ENCODE measurements at regions not wholly inside any gene's neighbourhood (a gene's known extent, or its start where the extent isn't known, plus 50 kb on each side); places are given as distances from the start of the nearest gene placed in this dataset.

DNA sequence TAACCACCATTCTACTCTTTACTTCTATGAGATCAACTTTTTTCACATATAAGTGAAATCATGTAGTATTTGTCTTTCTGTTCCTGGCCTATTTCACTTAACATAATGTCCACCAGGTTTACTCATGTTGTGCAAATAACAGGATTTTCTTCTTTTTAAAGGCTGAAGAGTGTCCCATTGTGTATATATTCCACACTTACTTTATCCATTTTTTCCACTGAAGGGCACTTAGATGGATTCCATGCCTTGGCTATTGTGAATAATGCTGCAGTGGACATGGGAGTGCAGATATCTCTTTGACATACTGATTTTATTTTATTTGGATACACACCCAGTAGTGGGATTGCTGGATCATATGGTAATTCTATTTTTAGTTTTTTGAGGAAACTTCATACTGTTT, 181.1 kb upstream of the HMGA2 start:
- intact Hi-C loops (cut with DNase I): no loop called here
- Histone ChIP-seq H3K36me3 (ENCODE audit: control insufficient read depth in 2 of 3, insufficient read depth in 3 of 3, low read length in 3 of 3) (no peaks in the 10 kb centered on the region), H3K4me1 (ENCODE audit: control insufficient read depth in 2 of 3, insufficient read depth in 2 of 3, low read depth in 1 of 3, low read length in 3 of 3) (no peaks in the 10 kb centered on the region), H3K27me3 (ENCODE audit: control insufficient read depth, insufficient read depth, low read length) (no peaks in the 10 kb centered on the region), H3K9ac (ENCODE audit: low read length in 3 of 3) (no peak overlapping the region), H3K9me3 (ENCODE audit: control insufficient read depth in 2 of 3, insufficient read depth in 1 of 3, low read length in 3 of 3) (no peaks in the 10 kb centered on the region), H3K4me3 (ENCODE audit: low read length in 3 of 3) (no peak overlapping the region), H3K27ac (ENCODE audit: low read depth in 2 of 2, low read length in 2 of 2) (no peak overlapping the region)
- TF ChIP-seq, protein P1, sequence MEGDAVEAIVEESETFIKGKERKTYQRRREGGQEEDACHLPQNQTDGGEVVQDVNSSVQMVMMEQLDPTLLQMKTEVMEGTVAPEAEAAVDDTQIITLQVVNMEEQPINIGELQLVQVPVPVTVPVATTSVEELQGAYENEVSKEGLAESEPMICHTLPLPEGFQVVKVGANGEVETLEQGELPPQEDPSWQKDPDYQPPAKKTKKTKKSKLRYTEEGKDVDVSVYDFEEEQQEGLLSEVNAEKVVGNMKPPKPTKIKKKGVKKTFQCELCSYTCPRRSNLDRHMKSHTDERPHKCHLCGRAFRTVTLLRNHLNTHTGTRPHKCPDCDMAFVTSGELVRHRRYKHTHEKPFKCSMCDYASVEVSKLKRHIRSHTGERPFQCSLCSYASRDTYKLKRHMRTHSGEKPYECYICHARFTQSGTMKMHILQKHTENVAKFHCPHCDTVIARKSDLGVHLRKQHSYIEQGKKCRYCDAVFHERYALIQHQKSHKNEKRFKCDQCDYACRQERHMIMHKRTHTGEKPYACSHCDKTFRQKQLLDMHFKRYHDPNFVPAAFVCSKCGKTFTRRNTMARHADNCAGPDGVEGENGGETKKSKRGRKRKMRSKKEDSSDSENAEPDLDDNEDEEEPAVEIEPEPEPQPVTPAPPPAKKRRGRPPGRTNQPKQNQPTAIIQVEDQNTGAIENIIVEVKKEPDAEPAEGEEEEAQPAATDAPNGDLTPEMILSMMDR (IDR thresholded peaks at IDR 0.05; ENCODE audit: borderline replicate concordance, extremely low read depth, insufficient read depth): no peak
- FAIRE-seq: no peak
- DNase-seq: no peak

DNA sequence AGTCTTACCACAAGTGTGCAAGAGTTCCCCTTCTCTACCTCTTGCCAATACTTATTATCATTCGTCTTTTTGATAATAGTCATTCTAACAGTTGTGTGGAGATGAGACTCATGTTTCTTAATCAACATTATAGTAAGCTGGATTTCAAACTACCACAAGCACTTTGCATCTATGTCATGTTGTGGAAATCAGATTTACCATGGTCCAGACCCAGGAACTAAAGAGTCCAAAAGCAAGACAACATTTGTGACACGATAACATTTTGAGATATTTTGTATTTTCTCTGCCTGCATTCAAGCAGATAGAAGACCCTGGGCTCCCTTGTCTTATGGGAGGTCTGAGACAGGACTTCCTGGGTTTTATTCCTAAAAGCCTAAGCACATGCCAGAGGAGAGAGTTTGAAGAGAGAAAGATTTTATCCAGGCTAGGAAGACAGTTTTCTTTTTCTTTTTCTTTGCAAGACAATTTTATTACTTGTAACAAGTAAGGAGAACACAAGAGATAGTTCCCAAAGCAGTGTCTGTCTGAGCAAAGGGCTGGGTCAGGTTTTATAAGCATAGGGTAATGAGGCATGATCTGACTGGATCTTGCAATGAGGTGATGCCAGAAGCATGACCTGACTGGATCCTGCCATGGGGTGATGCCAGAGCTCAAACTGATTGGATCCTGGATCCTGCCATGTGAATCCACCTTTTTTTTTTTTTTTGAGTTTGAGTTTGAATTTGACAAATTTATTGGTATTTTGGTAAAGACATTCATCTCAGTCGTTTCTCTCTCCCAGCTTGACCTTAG, 180.5 kb upstream of the HMGA2 start:
- FAIRE-seq: no peak
- Histone ChIP-seq H3K36me3 (ENCODE audit: control insufficient read depth in 2 of 3, insufficient read depth in 3 of 3, low read length in 3 of 3) (no peaks in the 10 kb centered on the region), H3K27ac (ENCODE audit: low read depth in 2 of 2, low read length in 2 of 2) (no peak overlapping the region), H3K9me3 (ENCODE audit: control insufficient read depth in 2 of 3, insufficient read depth in 1 of 3, low read length in 3 of 3) (no peaks in the 10 kb centered on the region), H3K4me3 (ENCODE audit: low read length in 3 of 3) (no peak overlapping the region), H3K9ac (ENCODE audit: low read length in 3 of 3) (no peak overlapping the region), H3K4me1 (ENCODE audit: control insufficient read depth in 2 of 3, insufficient read depth in 2 of 3, low read depth in 1 of 3, low read length in 3 of 3) (no peaks in the 10 kb centered on the region), H3K27me3 (ENCODE audit: control insufficient read depth, insufficient read depth, low read length) (no peaks in the 10 kb centered on the region)
- intact Hi-C loops (cut with DNase I): no loop called here
- no peak for DNase-seq
- TF ChIP-seq, protein P1 (IDR thresholded peaks at IDR 0.05; ENCODE audit: borderline replicate concordance, extremely low read depth, insufficient read depth): no peak

- intact Hi-C loops (cut with DNase I): no loop called here
- no peak for FAIRE-seq
- H3K4me3 ChIP-seq (ENCODE audit: low read length in 3 of 3): no peak overlapping the region
- H3K27ac ChIP-seq (ENCODE audit: low read depth in 2 of 2, low read length in 2 of 2): no peak overlapping the region
- no peaks in the 10 kb centered on the region for H3K27me3 ChIP-seq (ENCODE audit: control insufficient read depth, insufficient read depth, low read length)
- DNase-seq: no peak
- no peaks in the 10 kb centered on the region for H3K4me1 ChIP-seq (ENCODE audit: control insufficient read depth in 2 of 3, insufficient read depth in 2 of 3, low read depth in 1 of 3, low read length in 3 of 3)
- H3K9ac ChIP-seq (ENCODE audit: low read length in 3 of 3): no peak overlapping the region
- TF ChIP-seq, protein P1 (IDR thresholded peaks at IDR 0.05; ENCODE audit: borderline replicate concordance, extremely low read depth, insufficient read depth): no peak
- H3K36me3 ChIP-seq (ENCODE audit: control insufficient read depth in 2 of 3, insufficient read depth in 3 of 3, low read length in 3 of 3): no peaks in the 10 kb centered on the region
- no peaks in the 10 kb centered on the region for H3K9me3 ChIP-seq (ENCODE audit: control insufficient read depth in 2 of 3, insufficient read depth in 1 of 3, low read length in 3 of 3)
Measured at GRCh38 chr12:65646127-65646643, 178.1 kb upstream of the HMGA2 start.
